Heart right ventricle (tissue), 16 donors: ENCODE measurements at regions not wholly inside any gene's neighbourhood (a gene's known extent, or its start where the extent isn't known, plus 50 kb on each side); places are given as distances from the start of the nearest gene placed in this dataset.

Experiments used
- ATAC-seq, 8 donors: fragments of 200-7000 bp; cut with Tn5 transposase; one replicate each; pipeline ENCODE4 v1.9.1; 2020; ENCODE audit warnings: mild to moderate bottlenecking in 8 of 8, moderate library complexity in 8 of 8, moderate number of reproducible peaks in 1 of 8
- DNase-seq, 2 donors: peaks; one replicate each; pipeline ENCODE4 v3.0.0-alpha.2; 2020
- H3K27ac ChIP-seq, 10 donors: fragments of 200-600 bp; sonication (generic) in 2 of 10; one replicate each; pipeline versions ENCODE4 v1.5.0 to v1.8.0; 2020 to 2022; ENCODE audit warnings: mild to moderate bottlenecking in 3 of 10
- H3K27me3 ChIP-seq, 7 donors: fragments of 200-600 bp; one replicate each; pipeline ENCODE4 v1.8.0; 2021 to 2022; ENCODE audit warnings: mild to moderate bottlenecking in 2 of 7
- H3K36me3 ChIP-seq, 9 donors: fragments of 200-600 bp; sonication (generic) in 1 of 9; one replicate each; pipeline versions ENCODE4 v1.5.0 to v1.8.0; 2020 to 2022; ENCODE audit warnings: mild to moderate bottlenecking in 2 of 9
- H3K4me1 ChIP-seq, 9 donors: fragments of 200-600 bp; sonication (generic) in 1 of 9; one replicate each; pipeline versions ENCODE4 v1.5.0 to v1.8.0; 2020 to 2022; ENCODE audit warnings: mild to moderate bottlenecking in 4 of 9
- H3K4me3 ChIP-seq, 10 donors: fragments of 200-600 bp; sonication (generic) in 2 of 10; one replicate each; pipeline versions ENCODE4 v1.5.0 to v1.8.0; 2020 to 2022; ENCODE audit warnings: mild to moderate bottlenecking in 7 of 10, moderate library complexity in 2 of 10
- H3K9me3 ChIP-seq, 11 donors: fragments of 200-600 bp in 10 of 11; sonication (generic) in 2 of 11; one replicate each; pipeline versions ENCODE4 v1.5.0 to v1.8.0; 2013 to 2022; ENCODE audit warnings: mild to moderate bottlenecking in 2 of 11, control low read depth in 1 of 11, moderate library complexity in 1 of 11
- WGBS, 2 donors: extraction: QIAGEN DNeasy Blood & Tissue Kit; methylation state at CpG; one replicate each; pipeline ENCODE4 v1.1.7; 2013; ENCODE audit warnings: inconsistent platforms in 1 of 2; 5-methylcytosine and 5-hydroxymethylcytosine counted together
- intact Hi-C, 10 donors: fragments of 100-400 bp; cut with DNase I; formaldehyde crosslinking; loops; one replicate each; pipeline versions ENCODE4 v1.11.1 to v1.14.2; 2022
- TF ChIP-seq, protein P1 (sequence below), 9 donors: fragments of 200-600 bp; sonication (generic) in 2 of 9; IDR thresholded peaks; one replicate each; pipeline versions ENCODE4 v1.5.0 to v1.8.0; 2021 to 2022; ENCODE audit warnings: antibody characterized with exemption in 9 of 9, mild to moderate bottlenecking in 5 of 9, moderate library complexity in 1 of 9
- donor health status: Arrhythmogenic right ventricular cardiomyopathy.
- donor health status: ischemic (EF 13 %, LVEDD 7.1; RV severe dilation, severe dysfunction).
- donor health status: healthy with polysubstance abuse.
- donor health status: DM: no; HTN: yes; CAD: no.
- donor health status: DM: no; HTN: no; CAD: no.
- donor health status: ischemic (EF 25% LVEDD 6.9; RV normal size, moderate dysfunction).
- donor health status: ischemic (EF 25% LVEDD 5.7; RV mildly dilated, moderate dysfunction).
- donor health status: healthy.
- donor health status: DM: yes; HTN: yes; CAD: no.
- donor health status: Ischemic cardiomyopathy.
- donor health status: ischemic (EF 35%, LVEDD 5.7; RV mildly dilated, moderate dysfunction).
- donor health status: nonischemic (EF 11% LVEDD 7.7; RV severe dilation, severe dysfunction).
- donor health status: DM: yes; HTN: yes; CAD: no.
- donor health status: PGD.
- donor health status: ischemic (EF 29% LVEDD 5.4; RV normal size, mild dysfunction).
- donor health status: nonischemic (EF 23%, LVEDD 6.1; RV moderate dilation, normal function).

GRCh38 chr6:158249340-158249836, 62.9 kb upstream of the TULP4 start:
- Histone ChIP-seq H3K36me3 (peaks cover 0 to 10% (median 0%) of the 10 kb centered on the region in 9 donors), H3K27me3 (no peaks in the 10 kb centered on the region), H3K4me1 (no peaks in the 10 kb centered on the region), H3K9me3 (no peaks in the 10 kb centered on the region), H3K27ac (no peak overlapping the region), H3K4me3 (no peak overlapping the region)
- no peak for ATAC-seq
- TF ChIP-seq, protein P1, sequence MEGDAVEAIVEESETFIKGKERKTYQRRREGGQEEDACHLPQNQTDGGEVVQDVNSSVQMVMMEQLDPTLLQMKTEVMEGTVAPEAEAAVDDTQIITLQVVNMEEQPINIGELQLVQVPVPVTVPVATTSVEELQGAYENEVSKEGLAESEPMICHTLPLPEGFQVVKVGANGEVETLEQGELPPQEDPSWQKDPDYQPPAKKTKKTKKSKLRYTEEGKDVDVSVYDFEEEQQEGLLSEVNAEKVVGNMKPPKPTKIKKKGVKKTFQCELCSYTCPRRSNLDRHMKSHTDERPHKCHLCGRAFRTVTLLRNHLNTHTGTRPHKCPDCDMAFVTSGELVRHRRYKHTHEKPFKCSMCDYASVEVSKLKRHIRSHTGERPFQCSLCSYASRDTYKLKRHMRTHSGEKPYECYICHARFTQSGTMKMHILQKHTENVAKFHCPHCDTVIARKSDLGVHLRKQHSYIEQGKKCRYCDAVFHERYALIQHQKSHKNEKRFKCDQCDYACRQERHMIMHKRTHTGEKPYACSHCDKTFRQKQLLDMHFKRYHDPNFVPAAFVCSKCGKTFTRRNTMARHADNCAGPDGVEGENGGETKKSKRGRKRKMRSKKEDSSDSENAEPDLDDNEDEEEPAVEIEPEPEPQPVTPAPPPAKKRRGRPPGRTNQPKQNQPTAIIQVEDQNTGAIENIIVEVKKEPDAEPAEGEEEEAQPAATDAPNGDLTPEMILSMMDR (IDR thresholded peaks at IDR 0.05) = no peak
- intact Hi-C loops = no loop called here
- DNase-seq = no peak
- 89 to 90% methylated on average over 3 of the region's 3 CpGs for WGBS, 2 donors

- no peak for DNase-seq
- no peak for ATAC-seq
- Histone ChIP-seq H3K9me3 (no peaks in the 10 kb centered on the region), H3K27me3 (no peaks in the 10 kb centered on the region), H3K4me3 (no peak overlapping the region), H3K4me1 (peaks cover 0 to 14% (median 11%) of the 10 kb centered on the region in 9 donors), H3K27ac (no peak overlapping the region), H3K36me3 (no peaks in the 10 kb centered on the region)
- TF ChIP-seq, protein P1 (IDR thresholded peaks at IDR 0.05) = no peak
- WGBS, 2 donors = 95 to 97% methylated on average over 1 of the region's 1 CpG
- intact Hi-C loops = loop anchor here in 1 of 10 donors (10.0 kb wide), 1 partner anchor 1643 kb away; the partner anchor contains the start of gene MAS1
Measured at GRCh38 chr6:158251565-158251964, 60.7 kb upstream of the TULP4 start.

DNA sequence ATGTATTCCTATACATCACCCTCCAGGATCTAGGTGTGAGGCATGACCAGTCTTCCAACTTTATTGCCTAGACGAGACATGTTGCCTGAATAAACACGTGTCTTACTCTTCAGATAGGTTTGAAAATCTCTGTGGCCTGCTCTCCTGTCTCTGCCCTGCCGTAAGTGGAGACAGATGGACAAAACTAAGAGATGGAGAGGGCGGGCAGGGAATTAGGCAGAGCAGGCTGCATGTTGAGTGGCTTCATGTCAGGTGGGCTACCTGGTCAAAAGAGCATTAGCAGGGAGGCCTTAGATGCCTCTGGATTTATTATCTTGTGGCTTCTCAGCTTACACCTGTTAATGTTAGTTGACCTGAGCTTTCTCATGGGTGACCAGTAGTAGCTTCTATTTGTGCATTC, 59.0 kb upstream of the TULP4 start:
- WGBS, 2 donors = 98% methylated on average over 4 of the region's 4 CpGs
- no peaks in the 10 kb centered on the region for H3K36me3 ChIP-seq
- intact Hi-C loops = loop anchor here in 1 of 10 donors (10.0 kb wide), 1 partner anchor 1642 kb away; the partner anchor contains the start of gene MAS1
- H3K4me1 ChIP-seq = peaks cover 0 to 14% (median 11%) of the 10 kb centered on the region in 9 donors
- H3K27me3 ChIP-seq = no peaks in the 10 kb centered on the region
- DNase-seq = no peak
- H3K4me3 ChIP-seq = no peak overlapping the region
- H3K27ac ChIP-seq = no peak overlapping the region
- no peaks in the 10 kb centered on the region for H3K9me3 ChIP-seq
- TF ChIP-seq, protein P1 (IDR thresholded peaks at IDR 0.05) = no peak
- ATAC-seq = no peak

- Histone ChIP-seq H3K27ac (no peak overlapping the region), H3K36me3 (no peaks in the 10 kb centered on the region), H3K4me1 (peaks cover 0 to 14% (median 11%) of the 10 kb centered on the region in 9 donors), H3K9me3 (no peaks in the 10 kb centered on the region), H3K4me3 (no peak overlapping the region), H3K27me3 (no peaks in the 10 kb centered on the region)
- WGBS, 2 donors = 60 to 63% methylated on average over 4 of the region's 4 CpGs
- intact Hi-C loops = loop anchor here in 1 of 10 donors (10.0 kb wide), 1 partner anchor 1639 kb away; the partner anchor contains the start of gene MAS1
- DNase-seq (no peak), ATAC-seq (peak in 2 of 8 donors; percentile 7 to 31)
- TF ChIP-seq, protein P1 (IDR thresholded peaks at IDR 0.05) = no peak
Measured at GRCh38 chr6:158255275-158255988, 56.8 kb upstream of the TULP4 start.
